ENCODE measurements at regions not wholly inside any gene's neighbourhood (a gene's known extent, or its start where the extent isn't known, plus 50 kb on each side); places are given as distances from the start of the nearest gene placed in this dataset.

- TF ChIP-seq POLR2A (IDR thresholded peaks at IDR 0.05) (no peak), CTCF (IDR thresholded peaks at IDR 0.05) (no peak)
These were observed 56.1 kb upstream of the FSTL4 start for GRCh38 chr5:133668458-133668857.

Measured in right lobe of liver (tissue), 4 donors.